GM13977 (cell line): ENCODE measurements at regions not wholly inside any gene's neighbourhood (a gene's known extent, or its start where the extent isn't known, plus 50 kb on each side); places are given as distances from the start of the nearest gene placed in this dataset.
A peak's percentile ranks its signal among the peaks of the same experiment; 100 is the strongest.

Source experiments
- DNase-seq: peaks from one replicate; pipeline ENCODE4 v3.0.0; 2012; ENCODE audit warnings: low spot score
- CTCF ChIP-seq: IDR thresholded peaks from 2 replicates; pipeline ENCODE4 v1.5.1; 2012; ENCODE audit warnings: mild to moderate bottlenecking, control low read depth; ENCODE audit not compliant: insufficient read depth; ENCODE audit errors: extremely low read depth, missing control alignments
- in situ Hi-C: fragments of 300-500 bp; cut with MboI; formaldehyde crosslinking; loops from one replicate; pipeline ENCODE4 v1.12.0; 2022; ENCODE audit warnings: low sequenced_read_pairs, low pct_unique_long_range_greater_than_20kb, mixed read lengths, inconsistent platforms; ENCODE audit not compliant: unreplicated experiment

- DNase-seq, result no peak
- no peak for TF ChIP-seq CTCF
- in situ Hi-C loops, result no loop called here
Measured at GRCh38 chr21:35850029-35850428, 210.3 kb downstream of the SETD4 start.

GRCh38 chr21:35849144-35849543, 211.2 kb downstream of the SETD4 start:
- DNase-seq, result no peak
- no peak for TF ChIP-seq CTCF
- in situ Hi-C loops, result loop anchor here (25.0 kb wide), 2 partner anchors 437 to 1112 kb away; no protein-coding TSS in a partner anchor

GRCh38 chr21:35843911-35844667, 216.2 kb downstream of the SETD4 start:
- in situ Hi-C loops, result loop anchor here (25.0 kb wide), 2 partner anchors 432 to 1107 kb away; no protein-coding TSS in a partner anchor
- TF ChIP-seq CTCF, result no peak
- DNase-seq, result no peak

- no peak for TF ChIP-seq CTCF
- no peak for DNase-seq
- in situ Hi-C loops, result loop anchor here (25.0 kb wide), 2 partner anchors 429 to 1104 kb away; no protein-coding TSS in a partner anchor
Measured at GRCh38 chr21:35840949-35841348, 219.4 kb downstream of the SETD4 start.

- in situ Hi-C loops, result loop anchor here (25.0 kb wide), 2 partner anchors 428 to 1103 kb away; no protein-coding TSS in a partner anchor
- DNase-seq, result peak; percentile 43
- TF ChIP-seq CTCF, result peak; percentile 73
Measured at GRCh38 chr21:35840197-35840799, 220.0 kb downstream of the SETD4 start.

GRCh38 chr21:35838987-35839763, 221.2 kb downstream of the SETD4 start:
- no peak for DNase-seq
- no peak for TF ChIP-seq CTCF
- in situ Hi-C loops, result loop anchor here (25.0 kb wide), 2 partner anchors 427 to 1102 kb away; no protein-coding TSS in a partner anchor
